ENCODE measurements at regions not wholly inside any gene's neighbourhood (a gene's known extent, or its start where the extent isn't known, plus 50 kb on each side); places are given as distances from the start of the nearest gene placed in this dataset.
"Not testable (repeated sequence)": the region's sequence is repeated elsewhere in the genome, so short reads cannot be mapped to it uniquely, and the experiment has no call there.

- no peak overlapping the region for H3K4me2 ChIP-seq (ENCODE audit: low read length)
- no peaks in the 10 kb centered on the region for H3K79me2 ChIP-seq (ENCODE audit: low read length)
- no peak for ATAC-seq
- H3K27ac ChIP-seq (ENCODE audit: low read length): no peak overlapping the region
- H3F3A ChIP-seq (ENCODE audit: low read length, unreplicated experiment): no peaks in the 10 kb centered on the region
- TF ChIP-seq EZH2 (IDR thresholded peaks at IDR 0.05; ENCODE audit: low read length, unreplicated experiment) (no peak), EZH2phosphoT487 (IDR thresholded peaks at IDR 0.05; ENCODE audit: borderline replicate concordance, low read length) (no peak), CTCF (conservative IDR thresholded peaks at IDR 0.05; ENCODE audit: low read depth, low read length) (no peak)
- no peak for DNase-seq
- intact Hi-C loops (cut with micrococcal nuclease): no loop called here
- ChIA-PET POLR2A (ENCODE audit: unreplicated experiment) (no interaction called here), CTCF (no interaction called here)
- H4K20me1 ChIP-seq (ENCODE audit: low read length): no peaks in the 10 kb centered on the region
- H3K9me2 ChIP-seq (replicated peaks; ENCODE audit: low read length): no peaks in the 10 kb centered on the region
- H3K36me3 ChIP-seq (ENCODE audit: low read depth, low read length): no peaks in the 10 kb centered on the region; the same call in 1 of the 2 replicates
- no TSS peak for BruUV-seq (replicated peaks)
- H3K27me3 ChIP-seq (ENCODE audit: low read length): no peaks in the 10 kb centered on the region
- H3K9ac ChIP-seq (ENCODE audit: low read length): no peak overlapping the region
- H2AFZ ChIP-seq (ENCODE audit: low read length): no peak overlapping the region
- no peaks in the 10 kb centered on the region for H3K9me3 ChIP-seq (ENCODE audit: low read length)
- no peak overlapping the region for H3K4me3 ChIP-seq (ENCODE audit: low read length)
- peaks cover 21% of the 10 kb centered on the region for H3K4me1 ChIP-seq (ENCODE audit: insufficient read depth, low read length)
Measured at GRCh38 chr13:48826039-48826438, 149.7 kb upstream of the FNDC3A start.

GRCh38 chr13:48826922-48827454 is 148.7 kb upstream of the FNDC3A start:
- H3K79me2 ChIP-seq (ENCODE audit: low read length); POLR2A ChIA-PET (ENCODE audit: unreplicated experiment); H4K20me1 ChIP-seq (ENCODE audit: low read length); ATAC-seq; H3K27ac ChIP-seq (ENCODE audit: low read length); intact Hi-C loops (cut with micrococcal nuclease); BruUV-seq (replicated peaks); H3K4me2 ChIP-seq (ENCODE audit: low read length); H3K9me3 ChIP-seq (ENCODE audit: low read length); H3K9ac ChIP-seq (ENCODE audit: low read length); H3K9me2 ChIP-seq (replicated peaks; ENCODE audit: low read length); DNase-seq; H3K4me3 ChIP-seq (ENCODE audit: low read length); H3K36me3 ChIP-seq (ENCODE audit: low read depth, low read length); H3F3A ChIP-seq (ENCODE audit: low read length, unreplicated experiment); H2AFZ ChIP-seq (ENCODE audit: low read length); CTCF ChIA-PET; H3K27me3 ChIP-seq (ENCODE audit: low read length): not testable (repeated sequence)
- H3K4me1 ChIP-seq (ENCODE audit: insufficient read depth, low read length): peaks cover 21% of the 10 kb centered on the region

- Histone ChIP-seq H3K79me2 (ENCODE audit: low read length) (no peaks in the 10 kb centered on the region), H3F3A (ENCODE audit: low read length, unreplicated experiment) (no peaks in the 10 kb centered on the region), H3K36me3 (ENCODE audit: low read depth, low read length) (no peaks in the 10 kb centered on the region; the same call in 1 of the 2 replicates), H3K27me3 (ENCODE audit: low read length) (no peaks in the 10 kb centered on the region), H3K9me2 (replicated peaks; ENCODE audit: low read length) (no peaks in the 10 kb centered on the region), H3K9me3 (ENCODE audit: low read length) (no peaks in the 10 kb centered on the region), H4K20me1 (ENCODE audit: low read length) (no peaks in the 10 kb centered on the region), H3K4me1 (ENCODE audit: insufficient read depth, low read length) (peaks cover 21% of the 10 kb centered on the region), H3K4me2 (ENCODE audit: low read length) (no peak overlapping the region), H2AFZ (ENCODE audit: low read length) (no peak overlapping the region), H3K27ac (ENCODE audit: low read length) (no peak overlapping the region), H3K9ac (ENCODE audit: low read length) (no peak overlapping the region), H3K4me3 (ENCODE audit: low read length) (no peak overlapping the region)
- ATAC-seq (no peak), DNase-seq (no peak)
- POLR2A ChIA-PET (ENCODE audit: unreplicated experiment): no interaction called here
- TF ChIP-seq EZH2 (IDR thresholded peaks at IDR 0.05; ENCODE audit: low read length, unreplicated experiment): no peak
- CTCF ChIA-PET: no interaction called here
- BruUV-seq (replicated peaks): no TSS peak
- intact Hi-C loops (cut with micrococcal nuclease): loop anchor here (2.0 kb wide), 1 partner anchor 57 kb away; no protein-coding TSS in a partner anchor
Measured at GRCh38 chr13:48827709-48828108, 148.0 kb upstream of the FNDC3A start.

GRCh38 chr13:48828962-48829411 is 146.7 kb upstream of the FNDC3A start:
- Histone ChIP-seq H3K36me3 (ENCODE audit: low read depth, low read length) (no peaks in the 10 kb centered on the region; the same call in 1 of the 2 replicates), H3K9ac (ENCODE audit: low read length) (no peak overlapping the region), H3K27ac (ENCODE audit: low read length) (peak overlapping the region; percentile 58), H4K20me1 (ENCODE audit: low read length) (no peaks in the 10 kb centered on the region), H3K9me3 (ENCODE audit: low read length) (no peaks in the 10 kb centered on the region), H3K79me2 (ENCODE audit: low read length) (no peaks in the 10 kb centered on the region), H2AFZ (ENCODE audit: low read length) (no peak overlapping the region), H3K27me3 (ENCODE audit: low read length) (no peaks in the 10 kb centered on the region), H3K4me2 (ENCODE audit: low read length) (peak overlapping the region; percentile 46), H3F3A (ENCODE audit: low read length, unreplicated experiment) (no peaks in the 10 kb centered on the region), H3K4me1 (ENCODE audit: insufficient read depth, low read length) (peaks cover 30% of the 10 kb centered on the region), H3K4me3 (ENCODE audit: low read length) (no peak overlapping the region), H3K9me2 (replicated peaks; ENCODE audit: low read length) (no peaks in the 10 kb centered on the region)
- DNase-seq (peak; percentile 64), ATAC-seq (peak; percentile 59)
- POLR2A ChIA-PET (ENCODE audit: unreplicated experiment): interaction anchor here (0.6 kb wide), 1 partner anchor 258 kb away, joined by 9 read pairs; no protein-coding TSS in a partner anchor
- BruUV-seq (replicated peaks): no TSS peak
- intact Hi-C loops (cut with micrococcal nuclease): loop anchor here (2.0 kb wide), 1 partner anchor 56 kb away; no protein-coding TSS in a partner anchor
- TF ChIP-seq EZH2 (IDR thresholded peaks at IDR 0.05; ENCODE audit: low read length, unreplicated experiment): no peak
- no peak for TF ChIP-seq EZH2phosphoT487 (IDR thresholded peaks at IDR 0.05; ENCODE audit: borderline replicate concordance, low read length)
- no peak for TF ChIP-seq CTCF (conservative IDR thresholded peaks at IDR 0.05; ENCODE audit: low read depth, low read length)
- CTCF ChIA-PET: no interaction called here
